GM18907 (cell line): ENCODE measurements at regions not wholly inside any gene's neighbourhood (a gene's known extent, or its start where the extent isn't known, plus 50 kb on each side); places are given as distances from the start of the nearest gene placed in this dataset.

ENCODE experiments used
- ATAC-seq: cut with Tn5 transposase; IDR thresholded peaks from one replicate; pipeline ENCODE4 v1.9.1; 2021; ENCODE audit warnings: mild to moderate bottlenecking, moderate library complexity; ENCODE audit not compliant: unreplicated experiment

DNA sequence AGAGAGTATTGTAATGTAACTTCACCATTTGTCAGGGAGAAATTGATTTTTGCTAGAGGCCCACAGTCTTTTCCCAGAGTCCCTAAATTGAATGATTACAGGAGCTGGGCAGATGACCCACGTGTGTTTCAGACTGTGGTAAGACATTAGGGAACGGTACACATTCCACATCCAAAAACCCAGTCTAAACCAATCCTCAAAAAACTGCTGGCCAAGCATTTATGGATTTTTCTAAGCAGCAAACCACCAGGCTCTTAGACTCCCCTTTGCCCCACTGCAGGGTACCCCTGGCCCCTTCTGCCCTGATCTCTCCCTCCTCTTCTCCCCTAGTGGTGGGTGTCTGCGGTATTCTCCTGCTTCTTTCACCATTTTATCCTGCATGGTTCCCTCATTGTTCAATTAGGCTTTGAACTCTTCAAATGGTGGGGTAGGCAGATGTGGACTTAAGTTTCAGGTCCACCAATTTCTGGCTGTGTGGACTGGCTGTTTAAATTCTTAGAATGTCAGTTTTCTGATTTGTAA lies 135.5 kb upstream of the SORCS3 start:
- no peak for ATAC-seq

DNA sequence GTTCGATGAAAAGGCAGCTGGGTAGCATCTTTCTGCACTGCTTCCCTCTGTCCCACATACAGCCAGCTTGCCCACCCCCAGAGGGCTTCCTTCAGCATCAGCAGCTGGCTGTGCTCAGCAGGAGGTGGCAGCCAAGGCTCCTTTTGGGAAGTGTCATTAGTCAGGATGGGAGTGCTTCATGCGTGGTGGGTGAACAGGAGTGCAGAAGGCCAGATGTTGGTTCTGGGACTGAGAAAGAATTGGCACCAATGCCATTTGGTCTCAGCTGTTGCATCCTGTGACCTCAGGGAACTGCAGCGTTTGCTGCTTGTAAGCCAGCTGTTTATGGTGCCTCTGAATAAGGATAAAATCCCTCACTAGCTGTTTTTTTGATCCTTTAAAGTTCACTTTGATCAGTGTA lies 131.1 kb upstream of the SORCS3 start:
- no peak for ATAC-seq

- no peak for ATAC-seq
Measured at GRCh38 chr10:104510644-104511043, 130.4 kb upstream of the SORCS3 start.

- ATAC-seq: no peak
Measured at GRCh38 chr10:104512800-104513199, 128.3 kb upstream of the SORCS3 start.

DNA sequence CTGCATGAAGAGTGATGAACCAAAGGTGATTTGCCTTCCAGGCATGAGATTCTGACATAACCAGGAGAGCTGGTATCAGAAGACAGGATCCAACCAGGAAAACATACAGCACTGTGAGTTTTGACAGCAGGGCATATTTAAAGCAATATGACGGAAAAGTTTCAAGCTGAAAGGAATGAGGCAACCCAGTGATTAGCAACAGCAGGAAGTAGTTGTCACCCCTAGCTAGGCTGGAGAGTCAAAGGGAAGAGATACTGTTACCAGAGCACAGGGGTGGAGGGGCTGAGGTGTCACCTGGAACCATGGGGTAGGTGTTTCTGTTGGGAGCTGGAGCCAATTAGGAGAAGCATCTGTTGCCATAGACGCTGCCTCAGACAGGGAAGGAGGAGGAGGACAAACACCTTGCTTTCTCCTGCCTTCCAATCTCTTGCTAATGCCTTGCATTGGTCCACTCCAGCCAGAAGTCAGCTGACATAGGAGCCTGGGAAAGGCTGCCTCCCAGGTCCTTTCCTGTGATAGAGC lies 125.4 kb upstream of the SORCS3 start:
- ATAC-seq: no peak

- no peak for ATAC-seq
Measured at GRCh38 chr10:104516986-104517385, 124.1 kb upstream of the SORCS3 start.

GRCh38 chr10:104517946-104518345 lies 123.1 kb upstream of the SORCS3 start:
- ATAC-seq: no peak

DNA sequence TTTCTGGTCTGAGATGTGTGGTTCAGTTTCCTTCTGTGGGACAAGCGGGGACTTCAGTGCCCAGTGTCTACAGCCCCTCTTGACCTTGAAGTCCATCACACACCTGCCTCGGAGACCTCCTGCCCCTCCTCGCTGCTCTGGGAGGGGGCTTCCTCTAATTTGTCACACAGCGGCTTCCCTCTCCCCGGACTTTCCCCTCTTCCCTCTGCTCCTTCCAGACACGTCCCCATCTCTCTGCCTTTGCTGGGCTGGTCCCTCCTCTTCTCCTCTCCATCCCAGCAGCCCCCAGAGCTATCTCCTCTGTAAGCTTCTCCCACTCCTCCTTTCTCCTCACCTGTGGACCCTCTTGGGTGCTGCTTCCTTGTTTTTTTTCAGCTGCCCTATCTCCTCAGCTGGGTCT lies 122.2 kb upstream of the SORCS3 start:
- ATAC-seq: no peak

DNA sequence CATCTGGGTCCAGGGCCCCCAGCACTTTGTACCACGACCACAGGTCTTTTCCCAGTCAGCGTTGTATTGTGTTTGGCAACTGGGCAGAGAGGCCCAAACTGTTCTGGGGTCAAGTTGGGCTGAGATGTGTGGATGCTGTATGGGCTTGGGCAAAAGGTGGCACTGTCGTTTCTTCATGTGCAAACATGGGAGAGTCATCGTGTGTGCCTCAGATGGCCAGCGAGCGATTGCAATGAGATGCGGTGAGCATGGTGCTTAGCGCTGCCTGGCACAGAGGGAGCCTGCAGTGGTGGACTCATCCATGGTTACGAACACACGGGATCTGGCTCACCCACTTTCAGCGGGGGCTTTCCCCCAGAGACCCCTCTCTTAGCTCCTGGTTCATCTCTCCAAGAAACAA lies 120.4 kb upstream of the SORCS3 start:
- no peak for ATAC-seq

DNA sequence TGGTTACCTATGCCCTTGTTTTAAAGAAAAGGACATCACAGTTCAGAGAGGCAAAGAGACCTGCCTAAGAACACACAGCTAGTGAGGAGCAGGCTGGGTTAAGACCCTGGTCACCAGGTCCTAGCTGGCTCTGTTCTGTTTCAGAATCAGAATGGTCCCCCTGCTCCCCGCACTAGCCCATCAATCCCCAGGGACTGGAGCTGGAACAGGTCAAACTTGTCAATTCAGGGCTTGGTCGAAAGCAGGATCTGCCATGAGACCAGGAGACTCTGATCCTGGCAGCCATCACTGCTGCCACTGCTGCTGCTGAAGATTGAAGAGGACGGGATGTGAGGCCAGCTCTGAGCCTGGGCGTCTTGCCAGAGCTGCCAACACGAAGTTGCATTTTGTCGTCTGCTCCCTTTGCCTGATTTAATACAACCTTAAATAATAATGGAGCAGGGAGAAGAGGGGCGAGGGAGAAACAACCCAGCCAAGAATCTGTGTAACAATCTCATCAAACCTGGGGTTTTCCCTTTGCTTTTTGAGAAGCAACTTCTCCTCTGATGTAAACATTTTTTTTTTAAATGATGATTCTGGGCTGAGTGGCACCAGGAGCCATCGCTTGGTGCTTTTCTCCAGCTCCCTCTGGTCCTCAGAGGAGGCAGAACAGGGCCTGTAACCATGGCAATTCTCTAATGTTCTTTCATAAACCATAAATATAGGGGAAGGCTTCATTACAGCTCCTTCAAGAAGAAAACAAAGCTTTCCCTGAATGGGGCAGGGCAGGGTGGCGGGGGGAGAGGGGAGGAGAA lies 119.0 kb upstream of the SORCS3 start:
- no peak for ATAC-seq

- no peak for ATAC-seq
Measured at GRCh38 chr10:104526188-104526587, 114.9 kb upstream of the SORCS3 start.

DNA sequence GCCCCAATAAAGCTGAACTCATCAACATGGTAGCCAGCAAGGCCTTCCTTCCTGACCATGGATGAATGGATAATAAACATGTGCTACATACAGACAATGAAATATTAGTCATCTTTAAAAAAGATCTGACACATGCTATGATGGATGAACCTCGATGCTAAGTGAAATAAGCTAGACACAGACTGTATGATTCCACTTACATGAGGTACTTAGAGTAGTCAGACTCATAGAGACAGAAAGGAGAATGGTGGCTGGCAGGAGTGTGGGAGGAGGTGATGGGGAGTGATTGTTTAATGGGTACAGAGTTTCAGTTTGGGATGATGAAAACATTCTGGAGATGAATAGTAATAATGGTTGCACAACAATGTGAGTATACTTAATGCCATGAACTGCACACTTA lies 114.1 kb upstream of the SORCS3 start:
- ATAC-seq: no peak

DNA sequence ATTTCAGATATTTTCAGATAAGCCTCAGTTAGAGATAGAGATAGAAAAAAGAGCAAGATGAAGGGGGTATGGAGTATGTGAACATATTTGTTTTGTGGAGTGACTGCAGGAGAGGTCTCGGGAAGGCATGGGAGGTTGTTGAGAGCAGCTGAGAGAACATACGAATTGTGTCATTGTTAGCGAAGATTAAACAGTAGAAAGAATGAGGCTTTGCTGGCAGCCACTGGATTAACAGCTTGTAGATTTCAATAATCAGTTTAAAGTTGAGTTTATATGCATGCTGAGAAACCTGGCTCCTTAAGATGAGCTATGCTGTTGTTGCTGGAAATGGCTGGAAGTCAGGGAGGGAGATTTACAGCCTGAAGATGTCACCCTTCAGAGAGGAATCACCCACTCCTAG lies 100.9 kb upstream of the SORCS3 start:
- ATAC-seq: no peak

DNA sequence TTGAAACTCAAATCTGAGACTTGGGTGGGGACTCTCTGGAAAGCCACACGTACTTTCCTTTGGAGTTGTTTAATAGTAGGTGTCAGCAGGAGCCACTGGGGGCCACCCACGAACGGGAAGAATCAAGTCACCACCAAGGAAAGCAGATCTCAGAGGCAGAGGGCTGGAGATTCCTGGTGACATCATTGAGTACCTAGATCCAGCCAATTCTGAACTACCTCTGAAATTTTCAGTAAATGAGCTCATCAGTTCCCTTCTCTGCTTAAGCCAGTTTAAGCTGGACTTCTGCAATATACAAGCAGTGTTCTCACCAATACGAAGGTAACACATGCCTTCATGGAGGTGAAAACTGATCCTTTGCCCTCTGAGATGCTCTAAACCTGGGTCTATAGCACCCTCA lies 99.3 kb upstream of the SORCS3 start:
- ATAC-seq: no peak

DNA sequence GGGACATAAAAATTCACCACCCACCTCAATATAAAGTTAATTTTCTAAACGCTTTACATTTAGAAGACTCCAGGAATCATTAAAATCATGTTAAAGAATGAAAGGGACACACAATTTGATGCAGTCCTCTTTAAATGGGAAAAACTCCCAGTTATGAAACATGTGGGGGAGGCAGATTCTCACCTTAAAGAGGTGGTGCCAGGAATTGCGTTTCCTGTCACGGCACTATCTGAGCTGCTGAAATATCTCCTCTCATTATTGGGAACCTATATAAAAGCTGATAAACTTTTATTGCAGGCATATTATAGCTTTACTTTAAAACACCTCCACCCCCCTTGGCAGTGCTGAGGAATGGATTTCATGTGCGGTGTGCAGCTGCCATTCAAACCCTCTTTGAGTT lies 94.8 kb upstream of the SORCS3 start:
- ATAC-seq: no peak

GRCh38 chr10:104546756-104547155 lies 94.3 kb upstream of the SORCS3 start:
- ATAC-seq: no peak

DNA sequence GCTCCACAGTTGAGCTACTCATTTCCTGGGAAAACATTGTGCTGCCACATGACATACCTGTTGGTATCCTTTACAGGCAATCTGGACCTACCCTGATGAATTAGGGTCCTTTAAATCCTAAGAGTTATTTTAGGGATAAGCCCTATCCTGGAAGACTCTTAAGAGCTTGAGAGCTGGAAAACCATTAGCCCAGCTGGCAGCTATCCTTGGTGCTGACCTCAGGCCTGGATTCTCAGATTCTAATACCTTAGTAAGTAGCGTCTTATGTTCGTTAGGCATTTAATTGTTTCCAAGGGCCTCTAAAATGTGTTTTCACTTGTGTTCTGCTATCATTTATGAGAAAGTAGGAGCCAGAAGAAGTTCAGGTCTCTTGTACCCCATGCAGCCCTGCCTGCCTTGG lies 93.0 kb upstream of the SORCS3 start:
- ATAC-seq: no peak

DNA sequence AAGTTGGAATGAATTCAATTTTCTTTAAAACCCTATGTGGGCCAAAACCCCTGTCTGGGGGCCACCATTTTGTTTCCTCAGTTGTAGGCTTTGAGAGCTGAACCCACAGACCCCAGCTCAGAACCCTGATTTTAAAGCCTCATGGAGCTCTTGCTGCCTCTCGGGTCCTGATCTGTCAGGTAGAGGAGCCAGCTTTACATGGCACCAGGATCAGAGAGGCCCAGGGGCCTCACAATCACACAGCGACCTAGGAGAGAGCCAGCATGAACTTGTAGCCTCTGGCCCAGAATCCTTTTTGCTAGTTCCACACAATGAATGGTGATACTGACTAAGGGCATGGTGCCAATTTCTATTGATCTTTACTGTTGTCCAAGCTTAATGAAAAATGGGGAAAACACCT lies 84.3 kb upstream of the SORCS3 start:
- no peak for ATAC-seq

DNA sequence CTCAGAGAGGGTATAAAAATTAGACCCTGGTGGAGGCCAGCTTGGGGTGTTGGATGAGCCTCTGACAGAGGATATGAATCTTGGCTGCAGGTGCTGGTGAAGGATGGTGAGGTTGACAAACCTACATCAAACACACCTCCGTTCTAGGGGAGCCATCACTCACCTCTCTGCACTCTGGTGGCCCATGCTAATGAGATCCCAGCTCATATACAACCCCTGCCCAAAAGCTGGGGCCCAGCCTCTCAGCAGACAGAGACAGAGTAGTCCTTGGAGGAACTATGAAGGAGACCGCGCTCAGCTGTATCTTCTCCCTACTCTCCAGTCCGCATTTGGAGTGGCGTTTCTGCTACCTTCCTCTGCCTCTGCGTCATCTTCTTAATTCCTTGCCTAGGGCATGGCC lies 83.1 kb upstream of the SORCS3 start:
- ATAC-seq: no peak

DNA sequence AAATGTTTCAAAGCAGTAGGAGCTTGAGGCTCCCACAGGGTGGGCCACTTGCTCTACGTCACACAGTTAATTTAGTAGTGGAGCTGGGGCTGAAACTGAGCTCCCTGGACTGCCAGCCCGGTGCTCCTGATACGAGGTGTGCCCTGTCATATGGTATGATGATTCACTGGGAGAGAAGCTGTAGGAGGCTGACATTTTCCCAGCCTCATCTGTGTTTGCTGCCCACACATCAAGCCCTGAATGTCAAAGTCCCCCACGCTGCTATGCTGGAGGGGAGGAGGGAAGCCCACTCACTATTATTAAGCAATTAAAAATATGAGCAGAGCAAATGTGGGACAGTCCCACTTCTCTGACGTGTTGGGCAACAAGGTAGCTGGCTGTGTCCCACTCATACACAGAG lies 81.2 kb upstream of the SORCS3 start:
- ATAC-seq: no peak

- no peak for ATAC-seq
Measured at GRCh38 chr10:104563051-104563450, 78.0 kb upstream of the SORCS3 start.

- no peak for ATAC-seq
Measured at GRCh38 chr10:104563548-104563947, 77.5 kb upstream of the SORCS3 start.

- ATAC-seq: no peak
Measured at GRCh38 chr10:104574427-104574826, 66.7 kb upstream of the SORCS3 start.
